ENCODE measurements at regions not wholly inside any gene's neighbourhood (a gene's known extent, or its start where the extent isn't known, plus 50 kb on each side); places are given as distances from the start of the nearest gene placed in this dataset.
A peak's percentile ranks its signal among the peaks of the same experiment; 100 is the strongest.

DNA sequence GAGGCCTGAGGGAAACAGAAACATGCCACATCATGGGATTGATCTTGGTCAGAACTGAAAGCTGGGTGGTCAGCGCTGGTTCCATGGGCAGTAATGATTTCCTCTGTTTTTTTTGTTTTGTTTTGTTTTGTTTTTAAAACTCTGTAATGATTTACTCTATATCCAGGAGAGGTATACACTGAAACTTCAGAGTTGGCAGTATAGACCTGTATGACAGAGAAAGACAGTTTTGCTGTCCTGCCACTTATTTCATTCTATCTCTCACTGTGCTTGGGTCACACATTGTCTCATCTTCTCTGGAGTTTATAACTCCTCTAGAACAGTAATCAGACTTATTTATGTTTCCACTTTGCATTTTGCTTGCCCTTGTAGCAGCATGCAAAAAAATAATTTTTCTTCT, 105.1 kb upstream of the SLITRK1 start:
- DNase-seq (ENCODE audit: low spot score) (no peak), ATAC-seq (no peak)
- H3K4me1 Mint-ChIP-seq (ENCODE audit: low read depth in 2 of 2) = peaks cover 0 to 3% of the 10 kb centered on the region in 2 donors

DNA sequence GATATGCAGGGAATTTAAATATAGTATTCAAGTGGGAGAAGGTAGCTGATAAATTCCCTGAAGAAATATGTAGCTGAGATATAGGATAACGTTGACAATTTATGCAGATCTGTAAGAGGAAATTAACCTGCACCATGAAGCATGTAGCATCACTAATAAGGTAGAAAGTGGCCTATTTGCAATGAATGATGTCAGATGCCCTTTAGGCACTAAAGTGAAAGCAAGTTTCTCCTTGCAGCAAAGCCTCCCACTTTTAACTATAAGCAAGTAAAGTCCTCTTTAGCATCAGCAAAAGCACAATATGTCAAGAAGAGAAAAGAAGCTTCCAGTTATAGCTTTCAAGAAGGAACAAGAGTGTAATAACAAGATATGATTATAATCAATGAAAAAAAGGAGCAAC, 102.5 kb upstream of the SLITRK1 start:
- peaks cover 4% of the 10 kb centered on the region for H3K9me3 Mint-ChIP-seq
- no peak overlapping the region for H3K4me3 Mint-ChIP-seq
- peaks cover 6 to 10% of the 10 kb centered on the region in 2 donors for H3K27me3 Mint-ChIP-seq
- peaks cover 0 to 3% of the 10 kb centered on the region in 2 donors for H3K4me1 Mint-ChIP-seq (ENCODE audit: low read depth in 2 of 2)
- peaks cover 5% of the 10 kb centered on the region for H3K36me3 Mint-ChIP-seq
- no peak for DNase-seq (ENCODE audit: low spot score)
- H3K27ac Mint-ChIP-seq = no peak overlapping the region
- no peak for ATAC-seq

More for the DNA sequence above, 105.1 kb upstream of the SLITRK1 start:
- Mint-ChIP-seq H3K4me3 (no peak overlapping the region), H3K27ac (no peak overlapping the region), H3K36me3 (peaks cover 5% of the 10 kb centered on the region), H3K9me3 (peaks cover 4% of the 10 kb centered on the region), H3K27me3 (peaks cover 4 to 10% of the 10 kb centered on the region in 2 donors)

DNA sequence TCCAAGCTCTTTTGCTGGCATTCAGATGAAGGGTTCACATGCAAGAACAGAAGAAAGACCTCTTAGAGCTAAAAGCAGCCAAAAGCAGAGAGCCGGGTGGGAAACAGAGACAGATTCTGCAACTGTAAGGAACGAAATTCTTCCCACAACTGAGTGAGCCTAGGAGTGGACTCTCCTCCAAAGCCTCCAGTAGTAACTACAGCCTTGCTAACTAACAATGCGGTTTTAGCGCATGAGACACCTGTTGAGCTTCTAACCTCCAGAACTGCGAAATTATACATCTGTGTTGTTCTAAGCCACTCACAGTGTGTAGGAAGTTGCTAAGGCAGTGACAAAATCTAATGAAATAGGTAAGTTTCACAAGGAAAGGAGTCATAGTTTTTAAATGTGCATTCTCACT, 98.1 kb upstream of the SLITRK1 start:
- peaks cover 9 to 12% of the 10 kb centered on the region in 2 donors for H3K4me1 Mint-ChIP-seq (ENCODE audit: low read depth in 2 of 2)
- H3K36me3 Mint-ChIP-seq = no peaks in the 10 kb centered on the region
- peaks cover 12 to 16% of the 10 kb centered on the region in 2 donors for H3K27me3 Mint-ChIP-seq
- no peak for DNase-seq (ENCODE audit: low spot score)
- no peaks in the 10 kb centered on the region for H3K9me3 Mint-ChIP-seq
- H3K27ac Mint-ChIP-seq = no peak overlapping the region
- H3K4me3 Mint-ChIP-seq = no peak overlapping the region
- ATAC-seq = no peak

DNA sequence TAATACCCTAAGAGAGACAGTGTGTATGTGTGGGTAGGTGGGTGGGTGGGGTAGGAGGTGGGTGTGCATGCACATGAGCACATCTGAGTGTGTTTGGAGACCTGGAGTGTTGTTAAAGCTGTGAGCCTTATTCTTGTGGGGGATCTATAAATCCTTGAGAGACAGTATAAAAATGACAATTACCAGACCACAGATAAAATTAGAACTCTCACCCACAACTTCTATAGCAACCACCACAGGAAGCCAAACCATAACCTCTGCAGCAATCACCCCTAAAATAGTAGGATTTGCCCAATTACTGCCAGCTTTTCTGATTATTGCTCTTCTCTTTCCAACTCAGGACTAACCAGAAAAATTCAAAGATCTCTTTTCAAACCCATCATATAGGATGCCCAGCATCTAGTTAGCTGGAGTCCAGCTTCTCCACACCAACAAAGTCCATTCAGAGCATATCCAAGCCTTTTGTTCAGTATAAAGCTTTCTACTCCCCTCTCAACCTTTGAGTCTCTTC, 93.4 kb upstream of the SLITRK1 start:
- Mint-ChIP-seq H3K9me3 (no peaks in the 10 kb centered on the region), H3K4me3 (peak overlapping the region; percentile 7), H3K27me3 (peaks cover 12 to 16% of the 10 kb centered on the region in 2 donors), H3K27ac (no peak overlapping the region), H3K36me3 (no peaks in the 10 kb centered on the region), H3K4me1 (ENCODE audit: low read depth in 2 of 2) (peaks cover 13% of the 10 kb centered on the region in 2 donors)
- ATAC-seq = no peak
- DNase-seq (ENCODE audit: low spot score) = no peak

DNA sequence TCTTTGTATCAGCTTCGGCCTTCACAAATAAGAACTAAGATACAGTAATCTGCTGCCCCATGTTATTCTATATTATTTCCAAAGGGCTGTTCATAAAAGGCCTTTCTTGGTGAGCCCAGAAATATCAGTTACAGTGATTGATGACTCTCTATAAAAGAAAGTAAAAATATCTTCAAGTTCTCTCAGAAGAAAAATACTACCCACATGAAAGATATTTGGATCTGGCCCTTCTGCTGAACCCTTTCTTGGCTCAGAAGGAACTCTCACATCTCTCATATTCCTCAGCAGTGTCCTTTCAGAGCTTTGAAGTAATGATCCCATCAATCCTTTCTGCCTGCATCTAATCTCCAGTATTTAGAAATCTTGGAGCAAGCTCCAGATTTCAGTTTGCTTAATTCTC, 76.3 kb upstream of the SLITRK1 start:
- no peaks in the 10 kb centered on the region for H3K4me1 Mint-ChIP-seq (ENCODE audit: low read depth in 2 of 2)
- H3K27me3 Mint-ChIP-seq = no peaks in the 10 kb centered on the region
- ATAC-seq = no peak
- H3K36me3 Mint-ChIP-seq = no peaks in the 10 kb centered on the region
- no peak for DNase-seq (ENCODE audit: low spot score)
- no peak overlapping the region for H3K4me3 Mint-ChIP-seq
- H3K9me3 Mint-ChIP-seq = no peaks in the 10 kb centered on the region
- no peak overlapping the region for H3K27ac Mint-ChIP-seq

DNA sequence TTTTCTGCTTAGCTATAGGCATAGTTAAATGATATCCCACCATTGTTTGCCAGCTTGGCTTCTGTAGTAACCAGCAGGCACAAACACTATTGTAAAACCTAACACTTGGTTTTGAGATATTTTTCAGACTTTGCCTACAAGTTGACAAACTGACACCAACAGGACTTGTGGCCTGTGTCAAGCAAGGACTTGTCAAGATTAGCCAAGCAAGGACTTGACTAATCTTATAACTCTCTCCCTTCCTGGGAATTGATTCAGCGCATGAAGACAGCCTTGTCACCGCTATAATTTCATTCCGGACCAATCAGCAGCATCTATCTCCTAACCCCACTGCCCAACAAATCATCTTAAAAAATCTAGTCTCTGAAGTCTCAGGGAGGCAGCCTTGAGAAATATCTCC, 72.7 kb upstream of the SLITRK1 start:
- Mint-ChIP-seq H3K9me3 (no peaks in the 10 kb centered on the region), H3K4me1 (ENCODE audit: low read depth in 2 of 2) (no peaks in the 10 kb centered on the region), H3K4me3 (no peak overlapping the region), H3K36me3 (no peaks in the 10 kb centered on the region), H3K27ac (no peak overlapping the region), H3K27me3 (peaks cover 0 to 7% of the 10 kb centered on the region in 2 donors)
- DNase-seq (ENCODE audit: low spot score) (no peak), ATAC-seq (no peak)

DNA sequence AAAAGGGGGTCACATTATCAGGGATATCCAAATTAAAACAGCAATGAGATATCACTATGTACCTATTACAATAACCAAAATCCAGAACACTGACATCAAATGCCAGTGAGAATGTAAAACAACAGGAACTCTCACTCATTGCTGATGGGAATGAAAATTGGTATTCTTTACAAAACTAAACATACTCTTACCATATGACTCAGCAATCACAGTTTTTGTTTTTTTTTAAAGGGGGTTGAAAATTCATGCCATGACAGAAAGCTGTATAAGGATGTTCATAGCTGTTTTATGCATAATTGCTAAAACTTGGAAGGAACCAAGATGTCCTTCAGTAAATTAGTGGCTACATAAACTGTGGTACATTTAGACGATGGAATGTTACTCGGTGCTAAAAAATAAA, 71.6 kb upstream of the SLITRK1 start:
- Mint-ChIP-seq H3K9me3 (no peaks in the 10 kb centered on the region), H3K27me3 (peaks cover 0 to 7% of the 10 kb centered on the region in 2 donors), H3K27ac (no peak overlapping the region), H3K4me1 (ENCODE audit: low read depth in 2 of 2) (no peaks in the 10 kb centered on the region), H3K4me3 (no peak overlapping the region), H3K36me3 (no peaks in the 10 kb centered on the region)
- no peak for DNase-seq (ENCODE audit: low spot score)
- no peak for ATAC-seq

DNA sequence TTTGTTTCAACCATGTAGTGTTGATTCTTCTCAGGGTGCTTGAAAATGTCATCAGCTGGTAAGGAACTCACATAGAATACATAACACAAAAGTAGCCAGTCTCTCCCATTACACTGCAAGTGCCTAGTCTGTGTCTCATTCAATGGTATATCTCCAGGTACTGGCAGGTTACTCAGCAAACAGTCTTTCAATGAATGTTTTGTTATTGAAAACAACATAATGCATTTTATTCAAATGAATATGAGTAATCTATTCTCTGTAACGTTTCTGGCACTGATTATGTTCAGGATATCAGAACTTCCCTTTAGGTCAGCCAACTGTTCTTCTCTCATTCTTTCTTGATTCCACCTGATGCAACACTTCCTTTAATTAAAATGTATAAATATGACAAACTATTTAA, 68.0 kb upstream of the SLITRK1 start:
- H3K27ac Mint-ChIP-seq = no peak overlapping the region
- H3K9me3 Mint-ChIP-seq = no peaks in the 10 kb centered on the region
- no peak for ATAC-seq
- peaks cover 0 to 7% of the 10 kb centered on the region in 2 donors for H3K27me3 Mint-ChIP-seq
- H3K4me3 Mint-ChIP-seq = no peak overlapping the region
- DNase-seq (ENCODE audit: low spot score) = no peak
- no peaks in the 10 kb centered on the region for H3K36me3 Mint-ChIP-seq
- no peaks in the 10 kb centered on the region for H3K4me1 Mint-ChIP-seq (ENCODE audit: low read depth in 2 of 2)

DNA sequence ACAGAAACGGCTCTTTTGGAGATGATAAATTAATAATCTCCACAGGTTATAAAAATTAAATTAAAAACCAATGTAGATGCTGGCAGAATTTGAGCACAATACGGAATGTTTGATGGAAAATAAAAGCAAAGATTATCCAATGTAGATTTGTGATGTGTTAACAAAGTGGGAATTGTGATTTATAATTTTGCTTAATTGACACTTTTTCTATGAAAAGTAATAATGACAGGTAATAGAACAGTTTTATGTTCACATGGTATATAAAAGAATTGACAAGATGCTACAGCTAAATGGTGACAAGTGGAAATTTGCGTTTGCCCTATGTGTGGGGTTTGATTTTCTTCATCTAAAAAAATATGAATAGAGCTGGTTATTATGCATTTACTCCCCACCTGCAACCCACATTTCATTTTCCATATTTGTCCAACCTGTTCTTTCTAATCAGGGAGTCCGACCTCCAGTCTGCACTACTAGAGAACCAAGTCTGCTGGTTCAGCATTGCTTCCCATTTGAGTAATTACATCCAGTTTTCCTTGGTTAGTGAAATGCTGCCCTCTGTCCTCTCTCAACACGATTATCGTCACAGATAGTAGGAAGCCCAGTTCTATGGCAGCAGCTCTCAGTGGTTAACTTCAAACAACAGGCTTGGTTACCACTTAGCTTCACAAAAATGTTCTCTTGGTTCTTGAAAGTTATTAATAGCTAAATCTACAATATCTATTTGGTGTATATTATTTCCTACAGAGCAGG, 61.4 kb upstream of the SLITRK1 start:
- Mint-ChIP-seq H3K9me3 (no peaks in the 10 kb centered on the region), H3K4me3 (no peak overlapping the region), H3K4me1 (ENCODE audit: low read depth in 2 of 2) (no peaks in the 10 kb centered on the region), H3K27me3 (no peaks in the 10 kb centered on the region), H3K36me3 (no peaks in the 10 kb centered on the region), H3K27ac (no peak overlapping the region)
- DNase-seq (ENCODE audit: low spot score) (no peak), ATAC-seq (no peak)

DNA sequence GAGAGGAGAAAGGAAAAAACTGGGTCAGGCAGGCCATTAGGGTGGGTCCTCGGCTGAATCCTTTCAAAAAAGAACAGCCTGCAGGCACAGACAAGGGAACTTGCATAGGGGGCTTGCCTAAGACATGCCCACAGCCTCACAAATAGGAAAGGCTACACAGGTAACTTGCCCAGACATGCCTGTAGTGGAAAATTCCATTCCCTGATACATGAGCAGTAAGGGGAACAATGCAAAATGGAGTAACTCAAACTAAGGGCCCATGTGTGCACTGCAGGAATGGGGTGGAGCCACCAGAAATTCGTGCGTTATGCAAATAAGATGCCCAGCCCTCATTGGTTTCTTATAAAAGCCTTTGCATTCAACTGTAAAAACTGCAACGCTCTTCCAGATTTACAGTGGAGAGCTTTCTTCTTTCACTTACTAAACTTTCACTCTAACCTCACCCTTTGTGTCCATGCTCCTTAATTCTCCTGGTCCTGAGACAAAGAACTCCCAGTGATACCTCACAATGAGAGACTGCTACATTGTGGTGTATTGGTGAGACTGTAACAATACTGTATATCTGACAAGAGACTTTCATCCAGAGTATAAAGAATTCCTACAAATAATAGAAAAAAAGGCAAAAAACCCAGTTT, 59.5 kb upstream of the SLITRK1 start:
- ATAC-seq = no peak
- no peak for DNase-seq (ENCODE audit: low spot score)
- Mint-ChIP-seq H3K27ac (no peak overlapping the region), H3K4me1 (ENCODE audit: low read depth in 2 of 2) (no peaks in the 10 kb centered on the region), H3K4me3 (no peak overlapping the region), H3K9me3 (peaks cover 2% of the 10 kb centered on the region), H3K27me3 (peaks cover 0 to 4% of the 10 kb centered on the region in 2 donors), H3K36me3 (no peaks in the 10 kb centered on the region)

DNA sequence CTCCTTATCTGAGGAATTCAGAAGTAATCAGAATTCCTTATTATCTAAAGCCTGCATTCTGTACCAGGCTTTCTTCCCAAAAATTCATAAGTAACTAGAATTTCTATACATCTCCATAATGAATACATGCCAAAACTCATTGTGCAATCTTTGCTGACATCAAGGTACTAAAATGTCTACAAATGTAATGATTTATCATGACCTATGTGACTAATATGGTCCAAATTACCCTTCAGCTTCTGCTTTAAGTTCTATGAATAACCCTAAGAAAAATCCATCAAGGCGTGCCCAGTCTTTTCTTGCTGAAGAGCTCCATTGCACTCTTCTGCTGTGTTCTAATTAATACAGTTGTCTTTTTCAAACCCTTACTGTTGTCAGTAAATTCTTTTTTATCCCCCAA, 58.5 kb upstream of the SLITRK1 start:
- DNase-seq (ENCODE audit: low spot score) = no peak
- peaks cover 3% of the 10 kb centered on the region for H3K9me3 Mint-ChIP-seq
- no peak overlapping the region for H3K4me3 Mint-ChIP-seq
- ATAC-seq = no peak
- no peaks in the 10 kb centered on the region for H3K36me3 Mint-ChIP-seq
- no peaks in the 10 kb centered on the region for H3K4me1 Mint-ChIP-seq (ENCODE audit: low read depth in 2 of 2)
- no peak overlapping the region for H3K27ac Mint-ChIP-seq
- peaks cover 0 to 7% of the 10 kb centered on the region in 2 donors for H3K27me3 Mint-ChIP-seq

DNA sequence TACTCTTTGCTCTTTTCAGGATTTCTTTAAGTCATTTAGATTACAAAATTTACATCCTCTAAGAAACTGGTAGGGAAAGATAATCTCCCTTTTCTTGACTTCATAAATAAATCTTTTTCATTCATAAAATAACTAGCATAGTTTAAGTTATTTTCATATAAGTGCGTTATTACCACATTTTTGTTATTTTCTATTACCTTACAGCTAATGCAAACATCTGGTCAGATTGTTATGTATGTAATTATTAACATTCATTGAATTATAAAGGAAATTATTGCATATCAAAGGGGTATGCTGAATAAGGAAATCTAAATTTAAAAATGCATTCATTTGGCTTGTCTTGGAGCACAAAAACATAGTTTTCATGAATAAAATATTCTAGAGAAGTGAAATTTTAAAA, 55.3 kb upstream of the SLITRK1 start:
- no peak overlapping the region for H3K4me3 Mint-ChIP-seq
- peaks cover 3% of the 10 kb centered on the region for H3K9me3 Mint-ChIP-seq
- H3K27ac Mint-ChIP-seq = no peak overlapping the region
- H3K4me1 Mint-ChIP-seq (ENCODE audit: low read depth in 2 of 2) = no peaks in the 10 kb centered on the region
- no peaks in the 10 kb centered on the region for H3K36me3 Mint-ChIP-seq
- H3K27me3 Mint-ChIP-seq = peaks cover 0 to 7% of the 10 kb centered on the region in 2 donors
- DNase-seq (ENCODE audit: low spot score) (no peak), ATAC-seq (no peak)

DNA sequence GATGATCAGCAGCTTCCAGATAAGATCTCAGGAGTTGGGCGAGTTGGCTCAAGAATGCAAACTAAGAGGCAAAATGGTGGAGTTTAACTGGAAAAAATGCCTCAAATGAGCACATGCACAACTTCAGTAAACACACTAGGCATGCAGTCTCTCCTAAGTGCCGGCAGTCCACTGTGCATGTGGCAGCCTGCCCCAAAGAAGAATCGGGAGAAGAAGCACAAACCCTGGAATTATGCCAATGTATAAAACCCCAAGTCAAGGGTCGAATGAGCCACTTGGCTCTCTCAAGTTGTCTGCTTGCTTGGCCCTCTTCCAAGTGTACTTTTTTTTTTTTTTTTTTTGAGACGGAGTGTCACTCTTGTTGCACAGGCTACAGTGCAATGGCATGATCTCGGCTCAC, 53.3 kb upstream of the SLITRK1 start:
- Mint-ChIP-seq H3K9me3 (peaks cover 3% of the 10 kb centered on the region), H3K27me3 (peaks cover 0 to 7% of the 10 kb centered on the region in 2 donors), H3K27ac (no peak overlapping the region), H3K36me3 (no peaks in the 10 kb centered on the region), H3K4me1 (ENCODE audit: low read depth in 2 of 2) (no peaks in the 10 kb centered on the region), H3K4me3 (no peak overlapping the region)
- ATAC-seq = no peak
- no peak for DNase-seq (ENCODE audit: low spot score)
